Ascending aorta (tissue), 2 donors: ENCODE measurements at regions not wholly inside any gene's neighbourhood (a gene's known extent, or its start where the extent isn't known, plus 50 kb on each side); places are given as distances from the start of the nearest gene placed in this dataset.
"Not testable (repeated sequence)": the region's sequence is repeated elsewhere in the genome, so short reads cannot be mapped to it uniquely, and the experiment has no call there.

ENCODE experiments used
- DNase-seq, 2 donors: peaks; one replicate each; pipeline ENCODE4 v3.0.0-alpha.2; 2019; ENCODE audit warnings: low spot score in 2 of 2
- H3K27ac ChIP-seq, 2 donors: fragments of 200-600 bp; sonication (generic); one replicate each; pipeline ENCODE4 v1.5.1; 2016 to 2017; ENCODE audit warnings: mild to moderate bottlenecking in 1 of 2
- H3K27me3 ChIP-seq: fragments of 200-600 bp; sonication (generic); one replicate; pipeline ENCODE4 v1.5.1; 2017
- H3K36me3 ChIP-seq, 2 donors: fragments of 200-600 bp; sonication (generic); one replicate each; pipeline ENCODE4 v1.5.1; 2016
- H3K4me1 ChIP-seq, 2 donors: fragments of 200-600 bp; sonication (generic); one replicate each; pipeline ENCODE4 v1.5.1; 2016 to 2017; ENCODE audit warnings: mild to moderate bottlenecking in 1 of 2
- H3K4me3 ChIP-seq, 2 donors: fragments of 200-600 bp; sonication (generic); one replicate each; pipeline ENCODE4 v1.5.1; 2016 to 2017; ENCODE audit warnings: mild to moderate bottlenecking in 1 of 2
- H3K9me3 ChIP-seq, 2 donors: fragments of 200-600 bp; sonication (generic); one replicate each; pipeline ENCODE4 v1.5.1; 2016
- intact Hi-C: fragments of 100-400 bp; cut with DNase I; formaldehyde crosslinking; loops from one replicate; pipeline ENCODE4 v1.15.1; 2023
- TF ChIP-seq, protein P1 (sequence below), 3 experiments: fragments of 200-600 bp in 2 of 3; fragments of 450-650 bp in 1 of 3; sonication (generic) in 2 of 3; IDR thresholded peaks; one replicate each; pipeline ENCODE4 v1.5.1; 2016 to 2019; ENCODE audit warnings: antibody characterized with exemption in 3 of 3, mild to moderate bottlenecking in 1 of 3, moderate library complexity in 1 of 3

DNA sequence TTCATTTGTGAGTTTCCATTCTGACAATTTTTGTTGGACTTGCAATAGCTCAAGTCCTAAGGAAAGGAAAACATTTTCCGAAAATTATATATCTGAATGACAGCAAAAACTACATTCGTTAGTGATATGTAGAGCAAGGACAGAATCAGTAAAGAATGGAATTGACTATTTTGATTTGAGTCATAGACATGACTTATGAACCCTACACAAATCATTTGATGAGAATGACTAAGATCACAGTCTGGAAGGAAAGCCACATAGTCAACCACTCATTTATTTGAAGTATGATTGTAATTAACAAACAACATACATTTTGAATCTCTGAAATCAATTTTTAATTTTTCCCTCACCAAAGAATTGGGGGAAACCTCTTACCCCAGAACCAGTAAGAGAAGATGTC is 231.6 kb upstream of the CRIM1 start:
- Histone ChIP-seq H3K4me1 (no peaks in the 10 kb centered on the region), H3K9me3 (no peaks in the 10 kb centered on the region), H3K36me3 (no peaks in the 10 kb centered on the region), H3K27me3 (no peaks in the 10 kb centered on the region), H3K27ac (no peak overlapping the region), H3K4me3 (no peak overlapping the region)
- TF ChIP-seq, protein P1, sequence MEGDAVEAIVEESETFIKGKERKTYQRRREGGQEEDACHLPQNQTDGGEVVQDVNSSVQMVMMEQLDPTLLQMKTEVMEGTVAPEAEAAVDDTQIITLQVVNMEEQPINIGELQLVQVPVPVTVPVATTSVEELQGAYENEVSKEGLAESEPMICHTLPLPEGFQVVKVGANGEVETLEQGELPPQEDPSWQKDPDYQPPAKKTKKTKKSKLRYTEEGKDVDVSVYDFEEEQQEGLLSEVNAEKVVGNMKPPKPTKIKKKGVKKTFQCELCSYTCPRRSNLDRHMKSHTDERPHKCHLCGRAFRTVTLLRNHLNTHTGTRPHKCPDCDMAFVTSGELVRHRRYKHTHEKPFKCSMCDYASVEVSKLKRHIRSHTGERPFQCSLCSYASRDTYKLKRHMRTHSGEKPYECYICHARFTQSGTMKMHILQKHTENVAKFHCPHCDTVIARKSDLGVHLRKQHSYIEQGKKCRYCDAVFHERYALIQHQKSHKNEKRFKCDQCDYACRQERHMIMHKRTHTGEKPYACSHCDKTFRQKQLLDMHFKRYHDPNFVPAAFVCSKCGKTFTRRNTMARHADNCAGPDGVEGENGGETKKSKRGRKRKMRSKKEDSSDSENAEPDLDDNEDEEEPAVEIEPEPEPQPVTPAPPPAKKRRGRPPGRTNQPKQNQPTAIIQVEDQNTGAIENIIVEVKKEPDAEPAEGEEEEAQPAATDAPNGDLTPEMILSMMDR (IDR thresholded peaks at IDR 0.05), result no peak
- intact Hi-C loops, result no loop called here
- DNase-seq, result no peak

DNA sequence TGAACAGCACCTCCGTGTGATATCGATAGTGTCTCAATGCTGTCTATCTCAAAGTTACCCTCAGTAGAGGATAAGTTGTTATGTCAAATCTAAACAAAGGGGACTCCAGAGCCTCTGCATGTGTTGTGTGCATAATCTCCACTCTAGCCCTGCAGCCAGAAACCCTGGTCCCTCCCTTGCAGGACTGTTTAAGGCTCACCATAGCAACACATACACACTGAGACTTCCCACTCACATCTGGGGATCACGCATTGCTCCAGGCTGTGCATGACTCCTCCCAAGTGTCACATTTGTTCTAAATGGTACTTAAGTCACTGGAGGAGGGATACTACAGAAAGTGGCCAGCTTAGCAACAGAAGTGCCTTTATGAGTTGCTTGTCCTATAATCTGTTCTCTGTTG is 258.6 kb upstream of the CRIM1 start:
- no peak overlapping the region for H3K27ac ChIP-seq
- no peaks in the 10 kb centered on the region for H3K27me3 ChIP-seq
- intact Hi-C loops, result no loop called here

DNA sequence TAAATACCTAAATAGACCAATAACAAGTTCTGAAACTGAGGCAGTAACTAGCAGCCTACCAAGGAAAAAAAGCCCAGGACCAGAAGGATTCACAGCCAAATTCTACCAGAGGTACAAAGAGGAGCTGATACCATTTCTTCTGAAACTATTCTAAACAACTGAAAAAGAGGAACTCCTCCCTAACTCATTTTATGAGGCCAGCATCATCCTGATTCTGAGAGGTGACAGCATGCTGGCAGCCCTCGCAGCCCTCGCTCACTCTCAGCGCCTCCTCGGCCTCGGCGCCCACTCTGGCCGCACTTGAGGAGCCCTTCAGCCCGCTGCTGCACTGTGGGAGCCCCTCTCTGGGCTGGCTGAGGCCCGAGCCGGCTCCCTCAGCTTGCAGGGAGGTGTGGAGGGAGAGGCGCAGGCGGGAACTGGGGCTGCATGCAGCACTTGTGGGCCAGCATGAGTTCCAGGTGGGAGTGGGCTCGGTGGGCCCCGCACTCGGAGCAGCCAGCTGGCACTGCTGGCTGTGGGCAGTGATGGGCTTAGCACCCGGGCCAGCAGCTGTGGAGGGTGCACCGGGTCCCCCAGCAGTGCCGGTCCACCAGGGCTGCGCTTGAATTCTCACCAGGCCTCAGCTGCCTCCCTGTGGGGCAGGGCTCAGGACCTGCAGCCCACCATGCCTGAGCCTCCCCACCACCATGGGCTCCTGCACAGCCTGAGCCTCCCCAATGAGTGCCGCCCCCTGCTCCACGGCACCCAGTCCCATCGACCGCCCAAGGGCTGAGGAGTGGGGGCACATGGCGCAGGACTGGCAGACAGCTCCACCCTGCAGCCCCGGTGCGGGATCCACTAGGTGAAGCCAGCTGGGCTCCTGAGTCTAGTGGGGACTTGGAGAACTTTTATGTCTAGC is 263.5 kb upstream of the CRIM1 start:
- H3K4me1 ChIP-seq, DNase-seq, H3K27me3 ChIP-seq, H3K4me3 ChIP-seq, H3K27ac ChIP-seq, intact Hi-C loops, H3K36me3 ChIP-seq, H3K9me3 ChIP-seq: not testable (repeated sequence)

More for the DNA sequence above, 258.6 kb upstream of the CRIM1 start:
- DNase-seq, result no peak
- H3K4me3 ChIP-seq, result no peak overlapping the region
- no peaks in the 10 kb centered on the region for H3K9me3 ChIP-seq
- no peaks in the 10 kb centered on the region for H3K36me3 ChIP-seq
- TF ChIP-seq, protein P1 (IDR thresholded peaks at IDR 0.05), result no peak
- no peaks in the 10 kb centered on the region for H3K4me1 ChIP-seq

DNA sequence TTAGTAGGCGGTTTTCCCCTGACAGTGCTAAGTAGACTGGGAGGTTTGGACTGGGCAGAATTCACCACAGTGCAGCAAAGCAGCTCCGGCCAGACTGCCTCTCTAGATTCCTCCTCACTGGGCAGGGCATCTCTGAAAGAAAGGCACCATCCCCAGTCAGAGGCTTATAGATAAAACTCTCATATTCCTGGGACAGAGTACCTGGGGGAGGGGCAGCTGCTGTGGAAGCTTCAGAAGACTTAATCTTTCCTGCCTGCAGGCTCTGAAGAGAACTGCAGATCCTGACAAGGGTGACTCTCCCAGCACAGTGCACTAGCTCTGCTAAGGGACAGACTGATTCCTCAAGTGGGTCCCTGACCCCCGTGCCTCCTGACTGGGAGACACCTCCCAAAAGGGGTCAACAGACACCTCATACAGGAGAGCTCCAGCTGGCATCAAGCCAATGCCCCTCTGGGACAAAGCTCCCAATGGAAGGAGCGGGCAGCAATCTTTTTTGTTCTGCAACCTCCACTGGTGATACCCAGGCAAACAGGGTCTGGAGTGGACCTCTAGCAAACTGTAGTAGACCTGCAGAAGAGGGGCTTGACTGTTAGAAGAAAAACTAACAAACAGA is 266.8 kb upstream of the CRIM1 start:
- no peaks in the 10 kb centered on the region for H3K9me3 ChIP-seq
- intact Hi-C loops, result no loop called here
- TF ChIP-seq, protein P1 (IDR thresholded peaks at IDR 0.05), result no peak
- H3K4me3 ChIP-seq, result no peak overlapping the region
- no peak for DNase-seq
- no peaks in the 10 kb centered on the region for H3K4me1 ChIP-seq
- no peak overlapping the region for H3K27ac ChIP-seq
- no peaks in the 10 kb centered on the region for H3K27me3 ChIP-seq
- no peaks in the 10 kb centered on the region for H3K36me3 ChIP-seq

DNA sequence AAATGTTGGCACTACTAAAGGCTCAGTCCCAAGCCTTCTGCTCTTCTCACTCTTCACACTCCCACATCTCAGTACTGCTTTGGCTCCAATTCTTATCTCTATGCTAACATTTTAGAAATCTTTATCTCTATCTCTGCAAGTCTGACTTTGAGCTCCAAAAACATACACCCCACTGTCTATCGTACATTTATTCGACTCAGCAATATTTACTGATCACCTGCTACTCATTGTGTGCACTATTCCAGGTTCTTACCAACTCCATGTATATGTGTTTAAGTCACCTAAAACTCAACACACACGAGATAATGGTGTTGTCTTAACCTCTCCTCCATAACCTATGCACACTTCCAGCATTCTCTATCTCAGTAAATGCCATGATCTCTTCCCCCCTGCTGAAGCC is 268.2 kb upstream of the CRIM1 start:
- intact Hi-C loops, result no loop called here
- H3K4me3 ChIP-seq, result no peak overlapping the region
- H3K27ac ChIP-seq, result no peak overlapping the region
- H3K27me3 ChIP-seq, result no peaks in the 10 kb centered on the region
- DNase-seq, result no peak
- TF ChIP-seq, protein P1 (IDR thresholded peaks at IDR 0.05), result no peak
- no peaks in the 10 kb centered on the region for H3K4me1 ChIP-seq
- H3K36me3 ChIP-seq, result no peaks in the 10 kb centered on the region
- no peaks in the 10 kb centered on the region for H3K9me3 ChIP-seq

DNA sequence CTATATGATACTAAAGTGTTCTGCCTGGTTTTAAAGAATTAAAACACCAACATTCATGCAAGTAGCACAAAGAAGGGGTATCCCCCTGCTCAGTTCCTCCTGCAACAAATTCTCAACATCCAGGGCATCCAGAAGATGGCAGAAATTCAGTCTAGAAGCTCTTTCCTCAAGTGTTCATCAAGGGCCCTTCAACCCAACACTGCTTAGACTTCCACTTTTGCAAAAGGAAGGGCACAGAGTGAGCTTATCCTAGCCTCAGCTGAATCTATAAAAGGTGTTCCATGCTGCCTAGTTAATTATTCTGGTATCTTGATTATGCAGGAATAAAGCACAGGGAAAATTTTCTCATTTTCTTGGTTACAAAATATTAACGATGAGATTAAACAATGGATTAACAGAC is 275.8 kb upstream of the CRIM1 start:
- Histone ChIP-seq H3K27me3 (no peaks in the 10 kb centered on the region), H3K9me3 (no peaks in the 10 kb centered on the region), H3K4me1 (no peaks in the 10 kb centered on the region), H3K36me3 (no peaks in the 10 kb centered on the region), H3K4me3 (no peak overlapping the region), H3K27ac (no peak overlapping the region)
- no peak for DNase-seq
- intact Hi-C loops, result no loop called here
- TF ChIP-seq, protein P1 (IDR thresholded peaks at IDR 0.05), result no peak
